SU-DHL-6 (cell line): ENCODE measurements at regions not wholly inside any gene's neighbourhood (a gene's known extent, or its start where the extent isn't known, plus 50 kb on each side); places are given as distances from the start of the nearest gene placed in this dataset.

Source experiments
- H2AFZ ChIP-seq: fragments of 200-600 bp; sonication (generic); 2 replicates; pipeline ENCODE4 v1.6.1; 2014; ENCODE audit warnings: low read depth, mild to moderate bottlenecking, moderate library complexity, mixed read lengths, antibody characterized with exemption, low read length; ENCODE audit not compliant: severe bottlenecking
- H3F3A ChIP-seq: fragments of 200-600 bp; shearing (Covaris generic); 2 replicates; pipeline ENCODE4 v1.6.0; 2016; ENCODE audit warnings: antibody characterized with exemption, mild to moderate bottlenecking; ENCODE audit not compliant: insufficient read depth
- H3K27ac ChIP-seq: fragments of 200-600 bp; sonication (generic); 2 replicates; pipeline ENCODE4 v1.5.1; 2016; ENCODE audit warnings: low read depth, mild to moderate bottlenecking, low read length, moderate library complexity, mixed read lengths
- H3K27me3 ChIP-seq: fragments of 200-600 bp; sonication (generic), shearing (Covaris generic); 2 replicates; pipeline ENCODE4 v1.6.0; 2014; ENCODE audit warnings: mild to moderate bottlenecking, low read length
- H3K36me3 ChIP-seq: fragments of 200-600 bp; sonication (generic); 2 replicates; pipeline ENCODE4 v1.6.1; 2014; ENCODE audit warnings: mild to moderate bottlenecking, low read length, mixed read lengths
- H3K4me2 ChIP-seq: fragments of 300-600, 200-600 bp; shearing (Covaris generic), sonication (generic); 2 replicates; pipeline ENCODE4 v1.6.0; 2014; ENCODE audit warnings: low read length, low read depth, mild to moderate bottlenecking; ENCODE audit not compliant: poor library complexity, severe bottlenecking
- H3K4me3 ChIP-seq: fragments of 200-600 bp; sonication (generic); 2 replicates; pipeline ENCODE4 v1.5.1; 2014; ENCODE audit warnings: antibody characterized with exemption, low read length, mild to moderate bottlenecking, mixed read lengths; ENCODE audit not compliant: insufficient read depth, poor library complexity, severe bottlenecking
- H3K79me2 ChIP-seq: fragments of 200-600 bp; sonication (generic); 2 replicates; pipeline ENCODE4 v1.6.1; 2014; ENCODE audit warnings: mild to moderate bottlenecking, low read length, moderate library complexity; ENCODE audit not compliant: insufficient read depth
- H3K9ac ChIP-seq: fragments of 200-600 bp; sonication (generic); 2 replicates; pipeline ENCODE4 v1.7.0; 2014; ENCODE audit warnings: mild to moderate bottlenecking, low read length
- H3K9me2 ChIP-seq: fragments of 200-600 bp; sonication (generic); replicated peaks from 2 replicates; pipeline ENCODE4 v1.6.1; 2014; ENCODE audit warnings: low read length; ENCODE audit not compliant: insufficient read depth
- H3K9me3 ChIP-seq: fragments of 200-600 bp; sonication (generic); 2 replicates; pipeline ENCODE4 v1.6.1; 2014; ENCODE audit warnings: low read length, mixed read lengths; ENCODE audit not compliant: insufficient read depth
- H4K20me1 ChIP-seq: fragments of 200-600 bp; sonication (generic); 2 replicates; pipeline ENCODE4 v1.6.1; 2014; ENCODE audit warnings: low read depth, mild to moderate bottlenecking, antibody characterized with exemption, low read length, moderate library complexity, mixed read lengths
- CTCF ChIP-seq: fragments of 200-600 bp; sonication (generic); IDR thresholded peaks from one replicate; pipeline ENCODE4 v1.5.1; 2017; ENCODE audit warnings: antibody characterized with exemption, mild to moderate bottlenecking, low read length, moderate library complexity; ENCODE audit not compliant: insufficient read depth, poor library complexity, severe bottlenecking
- EZH2phosphoT487 ChIP-seq: fragments of 200-600 bp; sonication (generic), shearing (Covaris generic); conservative IDR thresholded peaks from 2 replicates; pipeline ENCODE4 v1.6.1; 2018; ENCODE audit warnings: mild to moderate bottlenecking, antibody characterized with exemption, low read length, moderate library complexity, mixed read lengths

GRCh38 chr1:43071241-43071640, 100.8 kb downstream of the EBNA1BP2 start:
- Histone ChIP-seq H2AFZ (no peak overlapping the region), H3K4me3 (no peak overlapping the region), H3K27ac (no peak overlapping the region), H3F3A (peaks cover 5% of the 10 kb centered on the region; the same call in 1 of the 2 replicates), H4K20me1 (no peaks in the 10 kb centered on the region), H3K36me3 (no peaks in the 10 kb centered on the region), H3K9me2 (no peaks in the 10 kb centered on the region), H3K9ac (no peak overlapping the region), H3K9me3 (no peaks in the 10 kb centered on the region), H3K79me2 (no peaks in the 10 kb centered on the region), H3K27me3 (no peaks in the 10 kb centered on the region), H3K4me2 (no peak overlapping the region)
- no peak for TF ChIP-seq EZH2phosphoT487
- no peak for TF ChIP-seq CTCF

- Histone ChIP-seq H3K79me2 (no peaks in the 10 kb centered on the region), H3K36me3 (no peaks in the 10 kb centered on the region), H3K4me2 (no peak overlapping the region), H3K9ac (no peak overlapping the region), H2AFZ (no peak overlapping the region), H3K9me3 (no peaks in the 10 kb centered on the region), H3K27ac (no peak overlapping the region), H4K20me1 (no peaks in the 10 kb centered on the region), H3K9me2 (no peaks in the 10 kb centered on the region), H3K27me3 (no peaks in the 10 kb centered on the region), H3K4me3 (no peak overlapping the region), H3F3A (peaks cover 5% of the 10 kb centered on the region; the same call in 1 of the 2 replicates)
- no peak for TF ChIP-seq CTCF
Observed at GRCh38 chr1:43069461-43070050, 102.5 kb downstream of the EBNA1BP2 start.

- no peak overlapping the region for H3K4me2 ChIP-seq
- TF ChIP-seq CTCF = no peak
- TF ChIP-seq EZH2phosphoT487 = no peak
- H3K9me3 ChIP-seq = no peaks in the 10 kb centered on the region
- no peaks in the 10 kb centered on the region for H3K36me3 ChIP-seq
- no peak overlapping the region for H3K9ac ChIP-seq
- H3K79me2 ChIP-seq = no peaks in the 10 kb centered on the region
- no peak overlapping the region for H3K4me3 ChIP-seq
- peaks cover 5% of the 10 kb centered on the region; the same call in 1 of the 2 replicates for H3F3A ChIP-seq
- no peaks in the 10 kb centered on the region for H3K9me2 ChIP-seq
- H3K27ac ChIP-seq = no peak overlapping the region
- no peak overlapping the region for H2AFZ ChIP-seq
- no peaks in the 10 kb centered on the region for H4K20me1 ChIP-seq
- no peaks in the 10 kb centered on the region for H3K27me3 ChIP-seq
Observed at GRCh38 chr1:43068911-43069310, 103.2 kb downstream of the EBNA1BP2 start.
